ENCODE measurements at regions not wholly inside any gene's neighbourhood (a gene's known extent, or its start where the extent isn't known, plus 50 kb on each side); places are given as distances from the start of the nearest gene placed in this dataset.

DNA sequence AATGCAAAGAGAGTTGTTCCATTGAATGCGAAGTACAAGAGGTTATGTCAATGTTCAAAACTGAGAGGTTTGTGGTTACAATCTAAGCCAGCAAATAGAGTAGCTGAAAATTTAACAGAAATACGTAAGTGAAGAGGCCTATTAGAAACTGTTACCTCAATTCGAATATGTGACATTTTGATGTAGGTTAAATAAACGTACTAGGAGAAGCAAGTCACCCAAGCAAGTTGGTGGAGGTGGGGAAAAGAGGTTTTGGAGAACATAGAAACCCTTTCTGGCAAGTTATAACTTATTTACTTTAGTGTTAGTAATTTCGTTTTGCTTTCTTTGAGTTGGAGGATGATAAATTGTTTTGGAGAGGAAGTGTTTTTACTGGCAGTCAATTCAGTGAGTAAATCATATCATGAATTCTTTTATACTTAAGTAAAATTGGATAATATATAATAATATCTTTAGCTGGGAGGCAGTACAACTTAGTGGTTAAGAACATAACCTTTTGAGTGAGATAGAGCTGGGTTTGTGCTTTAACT lies 91.2 kb upstream of the NAALADL2 start (continued):
- TF ChIP-seq, protein P1, sequence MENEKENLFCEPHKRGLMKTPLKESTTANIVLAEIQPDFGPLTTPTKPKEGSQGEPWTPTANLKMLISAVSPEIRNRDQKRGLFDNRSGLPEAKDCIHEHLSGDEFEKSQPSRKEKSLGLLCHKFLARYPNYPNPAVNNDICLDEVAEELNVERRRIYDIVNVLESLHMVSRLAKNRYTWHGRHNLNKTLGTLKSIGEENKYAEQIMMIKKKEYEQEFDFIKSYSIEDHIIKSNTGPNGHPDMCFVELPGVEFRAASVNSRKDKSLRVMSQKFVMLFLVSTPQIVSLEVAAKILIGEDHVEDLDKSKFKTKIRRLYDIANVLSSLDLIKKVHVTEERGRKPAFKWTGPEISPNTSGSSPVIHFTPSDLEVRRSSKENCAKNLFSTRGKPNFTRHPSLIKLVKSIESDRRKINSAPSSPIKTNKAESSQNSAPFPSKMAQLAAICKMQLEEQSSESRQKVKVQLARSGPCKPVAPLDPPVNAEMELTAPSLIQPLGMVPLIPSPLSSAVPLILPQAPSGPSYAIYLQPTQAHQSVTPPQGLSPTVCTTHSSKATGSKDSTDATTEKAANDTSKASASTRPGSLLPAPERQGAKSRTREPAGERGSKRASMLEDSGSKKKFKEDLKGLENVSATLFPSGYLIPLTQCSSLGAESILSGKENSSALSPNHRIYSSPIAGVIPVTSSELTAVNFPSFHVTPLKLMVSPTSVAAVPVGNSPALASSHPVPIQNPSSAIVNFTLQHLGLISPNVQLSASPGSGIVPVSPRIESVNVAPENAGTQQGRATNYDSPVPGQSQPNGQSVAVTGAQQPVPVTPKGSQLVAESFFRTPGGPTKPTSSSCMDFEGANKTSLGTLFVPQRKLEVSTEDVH (IDR thresholded peaks at IDR 0.05; ENCODE audit: low read depth, partially characterized antibody): no peak
- no peak for TF ChIP-seq EP300 (IDR thresholded peaks at IDR 0.05; ENCODE audit: borderline replicate concordance in 1 of 2, control insufficient read depth in 1 of 2, low read depth in 2 of 2, low read length in 2 of 2)

DNA sequence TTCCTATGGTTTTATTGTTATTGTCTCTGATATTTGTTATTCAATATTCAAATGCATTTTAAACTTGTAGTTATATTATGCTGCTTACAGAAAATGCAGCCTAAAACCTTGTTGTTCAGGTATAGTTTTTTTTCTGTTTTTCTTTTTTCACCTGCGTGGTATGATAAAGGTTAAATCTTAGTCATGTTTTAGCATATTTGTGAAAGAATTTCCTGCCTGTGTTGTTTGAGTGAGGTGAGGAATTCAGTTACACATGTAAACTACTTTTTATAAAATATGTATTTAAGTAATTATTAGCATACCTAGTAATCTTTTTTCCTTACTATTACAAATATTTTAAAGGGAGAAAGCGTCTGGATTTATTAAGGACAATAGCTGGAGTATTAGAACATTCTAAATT lies 90.0 kb upstream of the NAALADL2 start:
- Histone ChIP-seq H3K9me3 (replicated peaks; ENCODE audit: control insufficient read depth, insufficient read depth, low read length) (no peaks in the 10 kb centered on the region), H4K20me1 (ENCODE audit: control insufficient read depth, insufficient read depth) (no peaks in the 10 kb centered on the region), H3K4me3 (no peak overlapping the region), H3K27me3 (replicated peaks in 1 of 2; ENCODE audit: control insufficient read depth in 2 of 2, insufficient read depth in 2 of 2, low read length in 1 of 2) (no peaks in the 10 kb centered on the region), H3K4me2 (ENCODE audit: control insufficient read depth, insufficient read depth) (no peak overlapping the region), H3K79me2 (ENCODE audit: control insufficient read depth, insufficient read depth, low read length) (no peaks in the 10 kb centered on the region), H3K9ac (ENCODE audit: control insufficient read depth, insufficient read depth, low read length) (no peak overlapping the region), H3K27ac (ENCODE audit: control insufficient read depth, insufficient read depth) (no peak overlapping the region), H3K36me3 (ENCODE audit: control insufficient read depth in 2 of 2, insufficient read depth in 2 of 2, low read length in 1 of 2) (no peaks in the 10 kb centered on the region), H2AFZ (ENCODE audit: control insufficient read depth, low read depth, low read length) (no peak overlapping the region), H3K4me1 (ENCODE audit: control insufficient read depth, insufficient read depth, low read length) (no peaks in the 10 kb centered on the region)
- BruUV-seq (replicated peaks): no TSS peak
- POLR2A ChIA-PET: no interaction called here
- FAIRE-seq: no peak
- DNase-seq (ENCODE audit: low read depth, low spot score): no peak
- RAD21 ChIA-PET (ENCODE audit: unreplicated experiment): no interaction called here
- WGBS (ENCODE audit: insufficient coverage, insufficient replicate concordance, low lambda C conversion rate, missing lambda C conversion rate): 41% methylated on average over 2 of the region's 2 CpGs
- ATAC-seq: no peak
- in situ Hi-C loops (cut with MboI) (no loop called here), intact Hi-C loops (cut with micrococcal nuclease; ENCODE audit: unreplicated experiment) (no loop called here)
- CTCF ChIA-PET: no interaction called here
- SMC1A ChIA-PET (ENCODE audit: uncharacterized antibody, unreplicated experiment): no interaction called here
- no peak for TF ChIP-seq IRF5 (IDR thresholded peaks at IDR 0.05; ENCODE audit: borderline replicate concordance)
- TF ChIP-seq, protein P2, sequence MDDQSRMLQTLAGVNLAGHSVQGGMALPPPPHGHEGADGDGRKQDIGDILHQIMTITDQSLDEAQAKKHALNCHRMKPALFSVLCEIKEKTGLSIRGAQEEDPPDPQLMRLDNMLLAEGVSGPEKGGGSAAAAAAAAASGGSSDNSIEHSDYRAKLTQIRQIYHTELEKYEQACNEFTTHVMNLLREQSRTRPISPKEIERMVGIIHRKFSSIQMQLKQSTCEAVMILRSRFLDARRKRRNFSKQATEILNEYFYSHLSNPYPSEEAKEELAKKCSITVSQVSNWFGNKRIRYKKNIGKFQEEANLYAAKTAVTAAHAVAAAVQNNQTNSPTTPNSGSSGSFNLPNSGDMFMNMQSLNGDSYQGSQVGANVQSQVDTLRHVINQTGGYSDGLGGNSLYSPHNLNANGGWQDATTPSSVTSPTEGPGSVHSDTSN (IDR thresholded peaks at IDR 0.05; ENCODE audit: insufficient replicate concordance, low read depth, low read length): no peak
- TF ChIP-seq CREB1 (IDR thresholded peaks at IDR 0.05; ENCODE audit: low read depth): no peak
- no peak for TF ChIP-seq EZH2 (IDR thresholded peaks at IDR 0.05; ENCODE audit: borderline replicate concordance, control insufficient read depth, low read depth, low read length)
- TF ChIP-seq NRF1 (conservative IDR thresholded peaks at IDR 0.05; ENCODE audit: low read depth, low read length): no peak
- TF ChIP-seq, protein P1 (IDR thresholded peaks at IDR 0.05; ENCODE audit: low read depth, partially characterized antibody): no peak
- no peak for TF ChIP-seq IRF4 (IDR thresholded peaks at IDR 0.05; ENCODE audit: low read depth, low read length)
- TF ChIP-seq RAD51 (IDR thresholded peaks at IDR 0.05): no peak
- no peak for TF ChIP-seq ATF7 (IDR thresholded peaks at IDR 0.05; ENCODE audit: low read depth)
- TF ChIP-seq GATAD2B (conservative IDR thresholded peaks at IDR 0.05; ENCODE audit: low read depth): no peak
